HFFc6 (cell line): ENCODE measurements at regions not wholly inside any gene's neighbourhood (a gene's known extent, or its start where the extent isn't known, plus 50 kb on each side); places are given as distances from the start of the nearest gene placed in this dataset.

Source experiments
- DNase-seq: peaks from one replicate; pipeline ENCODE4 v3.0.0-alpha.2; 2018
- H3K27ac Mint-ChIP-seq: 2 replicates; pipeline ENCODE4 v1.8.0; 2020; ENCODE audit warnings: mild to moderate bottlenecking, mixed read lengths
- H3K27me3 Mint-ChIP-seq: 2 replicates; pipeline ENCODE4 v1.8.0; 2021; ENCODE audit warnings: mild to moderate bottlenecking, moderate library complexity, mixed read lengths; ENCODE audit not compliant: insufficient read depth
- H3K36me3 Mint-ChIP-seq: 2 replicates; pipeline ENCODE4 v1.8.0; 2021; ENCODE audit warnings: low read depth, mixed read lengths
- H3K4me1 Mint-ChIP-seq: 2 replicates; pipeline ENCODE4 v1.8.0; 2020; ENCODE audit warnings: low read depth, mixed read lengths
- H3K4me3 Mint-ChIP-seq: 2 replicates; pipeline ENCODE4 v1.8.0; 2020; ENCODE audit warnings: mild to moderate bottlenecking, moderate library complexity, mixed read lengths
- H3K9me3 Mint-ChIP-seq: 2 replicates; pipeline ENCODE4 v1.8.0; 2020; ENCODE audit warnings: mild to moderate bottlenecking, mixed read lengths
- CTCF ChIP-seq: fragments of 200-600 bp; sonication (generic); IDR thresholded peaks from 2 replicates; pipeline ENCODE4 v1.5.0; 2021; ENCODE audit warnings: antibody characterized with exemption, mild to moderate bottlenecking

- no peak overlapping the region for H3K4me3 Mint-ChIP-seq
- no peak for DNase-seq
- H3K27ac Mint-ChIP-seq, result no peak overlapping the region
- H3K9me3 Mint-ChIP-seq, result peaks cover 44% of the 10 kb centered on the region
- no peak for TF ChIP-seq CTCF
- no peaks in the 10 kb centered on the region for H3K4me1 Mint-ChIP-seq
- no peaks in the 10 kb centered on the region for H3K36me3 Mint-ChIP-seq
- no peaks in the 10 kb centered on the region for H3K27me3 Mint-ChIP-seq
Observed at GRCh38 chr12:24152270-24152669, 202.8 kb upstream of the SOX5 start.

- DNase-seq, result no peak
- Mint-ChIP-seq H3K27me3 (no peaks in the 10 kb centered on the region), H3K36me3 (peaks cover 5% of the 10 kb centered on the region), H3K9me3 (peaks cover 24% of the 10 kb centered on the region), H3K4me1 (no peaks in the 10 kb centered on the region), H3K27ac (no peak overlapping the region), H3K4me3 (no peak overlapping the region)
- no peak for TF ChIP-seq CTCF
Observed at GRCh38 chr12:24143928-24144327, 194.5 kb upstream of the SOX5 start.

GRCh38 chr12:24139035-24139434, 189.6 kb upstream of the SOX5 start:
- Mint-ChIP-seq H3K27me3 (peaks cover 1% of the 10 kb centered on the region; the same call in 1 of the 2 replicates), H3K36me3 (peaks cover 5% of the 10 kb centered on the region), H3K4me1 (no peaks in the 10 kb centered on the region), H3K4me3 (no peak overlapping the region), H3K9me3 (peaks cover 48% of the 10 kb centered on the region), H3K27ac (no peak overlapping the region)
- no peak for DNase-seq
- TF ChIP-seq CTCF, result no peak

- Mint-ChIP-seq H3K4me3 (no peak overlapping the region), H3K36me3 (no peaks in the 10 kb centered on the region), H3K27ac (no peak overlapping the region), H3K4me1 (no peaks in the 10 kb centered on the region), H3K27me3 (peaks cover 1% of the 10 kb centered on the region; the same call in 1 of the 2 replicates), H3K9me3 (peaks cover 46% of the 10 kb centered on the region)
- TF ChIP-seq CTCF, result no peak
- no peak for DNase-seq
Observed at GRCh38 chr12:24138041-24138440, 188.6 kb upstream of the SOX5 start.

- Mint-ChIP-seq H3K9me3 (peaks cover 66% of the 10 kb centered on the region), H3K4me1 (no peaks in the 10 kb centered on the region), H3K27me3 (peaks cover 1% of the 10 kb centered on the region; the same call in 1 of the 2 replicates), H3K36me3 (no peaks in the 10 kb centered on the region), H3K4me3 (no peak overlapping the region), H3K27ac (no peak overlapping the region)
- no peak for TF ChIP-seq CTCF
- no peak for DNase-seq
Observed at GRCh38 chr12:24135158-24135850, 185.8 kb upstream of the SOX5 start.
